Mucosa of rectum (tissue), 2 donors: ENCODE measurements at regions not wholly inside any gene's neighbourhood (a gene's known extent, or its start where the extent isn't known, plus 50 kb on each side); places are given as distances from the start of the nearest gene placed in this dataset.

Experiments
- H3K27ac ChIP-seq, 2 donors: one replicate each; pipeline ENCODE4 v1.7.0; 2013; ENCODE audit warnings: inconsistent platforms in 2 of 2, low read depth in 2 of 2, low read length in 2 of 2
- H3K27me3 ChIP-seq, 2 donors: one replicate each; pipeline ENCODE4 v1.7.0; 2013; ENCODE audit warnings: low read length in 2 of 2; ENCODE audit not compliant: control insufficient read depth in 2 of 2, insufficient read depth in 2 of 2
- H3K36me3 ChIP-seq, 2 donors: one replicate each; pipeline ENCODE4 v1.7.0; 2013; ENCODE audit warnings: low read length in 2 of 2; ENCODE audit not compliant: control insufficient read depth in 2 of 2, insufficient read depth in 2 of 2
- H3K4me1 ChIP-seq, 2 donors: one replicate each; pipeline ENCODE4 v1.7.0; 2013; ENCODE audit warnings: low read length in 2 of 2, mild to moderate bottlenecking in 1 of 2; ENCODE audit not compliant: control insufficient read depth in 2 of 2, insufficient read depth in 2 of 2
- H3K4me3 ChIP-seq, 2 donors: one replicate each; pipeline ENCODE4 v1.7.0; 2013; ENCODE audit warnings: low read length in 2 of 2
- H3K9ac ChIP-seq, 2 donors: one replicate each; pipeline ENCODE4 v1.7.0; 2013; ENCODE audit warnings: low read length in 2 of 2, low read depth in 1 of 2, mild to moderate bottlenecking in 1 of 2
- H3K9me3 ChIP-seq, 2 donors: one replicate each; pipeline ENCODE4 v1.7.0; 2013; ENCODE audit warnings: low read length in 2 of 2; ENCODE audit not compliant: control insufficient read depth in 2 of 2
- donor health status: healthy.
- donor health status: Normal muscosa, but diverticular disease.

- Histone ChIP-seq H3K4me3 (no peak overlapping the region), H3K36me3 (peaks cover 0 to 3% of the 10 kb centered on the region in 2 donors), H3K9ac (no peak overlapping the region), H3K4me1 (peaks cover 4 to 5% of the 10 kb centered on the region in 2 donors), H3K27ac (peak overlapping the region in 1 of 2 donors; percentile 24), H3K9me3 (no peaks in the 10 kb centered on the region), H3K27me3 (no peaks in the 10 kb centered on the region)
Observed at GRCh38 chr1:173415905-173416450, 61.2 kb upstream of the PRDX6 start.

- H3K4me3 ChIP-seq = no peak overlapping the region
- H3K36me3 ChIP-seq = peaks cover 3% of the 10 kb centered on the region in 2 donors
- H3K27me3 ChIP-seq = no peaks in the 10 kb centered on the region
- H3K4me1 ChIP-seq = peaks cover 4 to 5% of the 10 kb centered on the region in 2 donors
- H3K27ac ChIP-seq = no peak overlapping the region
- no peak overlapping the region for H3K9ac ChIP-seq
- no peaks in the 10 kb centered on the region for H3K9me3 ChIP-seq
Observed at GRCh38 chr1:173417563-173417962, 59.6 kb upstream of the PRDX6 start.

- no peak overlapping the region for H3K4me3 ChIP-seq
- no peaks in the 10 kb centered on the region for H3K9me3 ChIP-seq
- peaks cover 3% of the 10 kb centered on the region in 2 donors for H3K36me3 ChIP-seq
- H3K4me1 ChIP-seq = peaks cover 4 to 5% of the 10 kb centered on the region in 2 donors
- H3K9ac ChIP-seq = no peak overlapping the region
- H3K27me3 ChIP-seq = no peaks in the 10 kb centered on the region
- no peak overlapping the region for H3K27ac ChIP-seq
Observed at GRCh38 chr1:173418107-173418985, 58.8 kb upstream of the PRDX6 start.

GRCh38 chr1:173420330-173420806 is 56.8 kb upstream of the PRDX6 start:
- Histone ChIP-seq H3K27me3 (no peaks in the 10 kb centered on the region), H3K9ac (peak overlapping the region; percentile 58 to 60), H3K9me3 (no peaks in the 10 kb centered on the region), H3K27ac (no peak overlapping the region), H3K4me3 (peak overlapping the region in 1 of 2 donors; percentile 16), H3K4me1 (peaks cover 6 to 19% of the 10 kb centered on the region in 2 donors), H3K36me3 (peaks cover 3% of the 10 kb centered on the region in 2 donors)

- Histone ChIP-seq H3K4me3 (no peak overlapping the region), H3K4me1 (peaks cover 11 to 27% of the 10 kb centered on the region in 2 donors), H3K27me3 (no peaks in the 10 kb centered on the region), H3K36me3 (peaks cover 3% of the 10 kb centered on the region in 2 donors), H3K9me3 (no peaks in the 10 kb centered on the region), H3K27ac (no peak overlapping the region), H3K9ac (no peak overlapping the region)
Observed at GRCh38 chr1:173421286-173421685, 55.8 kb upstream of the PRDX6 start.

GRCh38 chr1:173421789-173422188 is 55.3 kb upstream of the PRDX6 start:
- H3K4me1 ChIP-seq = peaks cover 11 to 32% of the 10 kb centered on the region in 2 donors
- no peak overlapping the region for H3K27ac ChIP-seq
- H3K4me3 ChIP-seq = no peak overlapping the region
- H3K27me3 ChIP-seq = no peaks in the 10 kb centered on the region
- no peaks in the 10 kb centered on the region for H3K9me3 ChIP-seq
- peaks cover 3% of the 10 kb centered on the region in 2 donors for H3K36me3 ChIP-seq
- H3K9ac ChIP-seq = no peak overlapping the region

GRCh38 chr1:173422456-173422976 is 54.6 kb upstream of the PRDX6 start:
- H3K4me1 ChIP-seq = peaks cover 11 to 38% of the 10 kb centered on the region in 2 donors
- no peak overlapping the region for H3K4me3 ChIP-seq
- H3K9ac ChIP-seq = no peak overlapping the region
- no peak overlapping the region for H3K27ac ChIP-seq
- no peaks in the 10 kb centered on the region for H3K9me3 ChIP-seq
- H3K36me3 ChIP-seq = peaks cover 3% of the 10 kb centered on the region in 2 donors
- no peaks in the 10 kb centered on the region for H3K27me3 ChIP-seq

GRCh38 chr1:173423291-173423690 is 53.8 kb upstream of the PRDX6 start:
- no peak overlapping the region for H3K27ac ChIP-seq
- H3K4me3 ChIP-seq = no peak overlapping the region
- no peak overlapping the region for H3K9ac ChIP-seq
- no peaks in the 10 kb centered on the region for H3K9me3 ChIP-seq
- peaks cover 6 to 38% of the 10 kb centered on the region in 2 donors for H3K4me1 ChIP-seq
- no peaks in the 10 kb centered on the region for H3K27me3 ChIP-seq
- H3K36me3 ChIP-seq = peaks cover 0 to 3% of the 10 kb centered on the region in 2 donors

GRCh38 chr1:173424143-173424542 is 53.0 kb upstream of the PRDX6 start:
- Histone ChIP-seq H3K36me3 (peaks cover 0 to 3% of the 10 kb centered on the region in 2 donors), H3K4me1 (peaks cover 10 to 39% of the 10 kb centered on the region in 2 donors), H3K27ac (peak overlapping the region; percentile 82), H3K27me3 (no peaks in the 10 kb centered on the region), H3K9ac (no peak overlapping the region), H3K4me3 (peak overlapping the region in 1 of 2 donors; percentile 21), H3K9me3 (no peaks in the 10 kb centered on the region)
